HepG2 (cell line): ENCODE measurements at regions not wholly inside any gene's neighbourhood (a gene's known extent, or its start where the extent isn't known, plus 50 kb on each side); places are given as distances from the start of the nearest gene placed in this dataset.

ENCODE experiments used
- ELF1 ChIP-seq: sonication (generic); formaldehyde crosslinking; IDR thresholded peaks from 2 replicates; pipeline ENCODE4 v1.4.0; 2020; ENCODE audit warnings: missing genetic modification reagents
- HMG20B ChIP-seq: conservative IDR thresholded peaks from 2 replicates; pipeline ENCODE4 v1.6.1; 2016; ENCODE audit warnings: missing genetic modification reagents, missing compliant biosample characterization
- KDM2A ChIP-seq: sonication (generic); formaldehyde crosslinking; IDR thresholded peaks from 2 replicates; pipeline ENCODE4 v1.4.0; 2020; ENCODE audit warnings: low read depth, missing genetic modification reagents, borderline replicate concordance
- NFYB ChIP-seq: sonication (generic); formaldehyde crosslinking; IDR thresholded peaks from 2 replicates; pipeline ENCODE4 v1.4.0; 2020; ENCODE audit warnings: missing genetic modification reagents
- NONO ChIP-seq, 2 experiments: fragments of 450-650 bp in 1 of 2; sonication (generic) in 1 of 2; formaldehyde crosslinking in 1 of 2; IDR thresholded peaks in 1 of 2; conservative IDR thresholded peaks in 1 of 2; 2 replicates each; pipeline versions ENCODE4 v1.6.1 to v1.8.0; 2017 to 2022; ENCODE audit warnings: mild to moderate bottlenecking in 1 of 2, missing genetic modification reagents in 1 of 2, moderate library complexity in 1 of 2
- REPIN1 ChIP-seq: sonication (generic); formaldehyde crosslinking; IDR thresholded peaks from 2 replicates; pipeline ENCODE4 v1.8.0; 2022; ENCODE audit warnings: missing genetic modification reagents, low read depth, mild to moderate bottlenecking, borderline replicate concordance
- TCF7 ChIP-seq: sonication (generic); IDR thresholded peaks from 2 replicates; pipeline ENCODE4 v1.6.1; 2016; ENCODE audit warnings: antibody characterized with exemption, low read depth
- TFAP4 ChIP-seq: sonication (generic); IDR thresholded peaks from 2 replicates; pipeline ENCODE4 v1.6.1; 2016; ENCODE audit warnings: low read depth, borderline replicate concordance
- ZBTB26 ChIP-seq: IDR thresholded peaks from 2 replicates; pipeline ENCODE4 v1.6.1; 2016; ENCODE audit warnings: missing compliant biosample characterization, missing genetic modification reagents, borderline replicate concordance
- ZNF10 ChIP-seq: sonication (generic); formaldehyde crosslinking; IDR thresholded peaks from 2 replicates; pipeline ENCODE4 v1.4.0; 2020; ENCODE audit warnings: mild to moderate bottlenecking, low read depth, missing genetic modification reagents, borderline replicate concordance
- ZNF180 ChIP-seq: sonication (generic); formaldehyde crosslinking; IDR thresholded peaks from 2 replicates; pipeline ENCODE4 v1.4.0; 2020; ENCODE audit warnings: low read depth, missing genetic modification reagents, borderline replicate concordance
- ZNF260 ChIP-seq: sonication (generic); formaldehyde crosslinking; IDR thresholded peaks from 2 replicates; pipeline ENCODE4 v1.4.0; 2020; ENCODE audit warnings: missing genetic modification reagents, low read depth, mild to moderate bottlenecking, borderline replicate concordance
- ZNF329 ChIP-seq: sonication (generic); formaldehyde crosslinking; IDR thresholded peaks from 2 replicates; pipeline ENCODE4 v1.9.0; 2021; ENCODE audit warnings: low read depth, mild to moderate bottlenecking, missing genetic modification reagents
- ZNF451 ChIP-seq: sonication (generic); formaldehyde crosslinking; IDR thresholded peaks from 2 replicates; pipeline ENCODE4 v1.5.0; 2020; ENCODE audit warnings: mild to moderate bottlenecking, missing genetic modification reagents
- ZNF512B ChIP-seq: sonication (generic); formaldehyde crosslinking; IDR thresholded peaks from 2 replicates; pipeline ENCODE4 v1.5.1; 2020; ENCODE audit warnings: missing genetic modification reagents, mild to moderate bottlenecking, borderline replicate concordance
- ZNF800 ChIP-seq: sonication (generic); formaldehyde crosslinking; IDR thresholded peaks from 2 replicates; pipeline ENCODE4 v1.4.0; 2020; ENCODE audit warnings: missing genetic modification reagents
- TF ChIP-seq, protein P1 (sequence below): sonication (generic); formaldehyde crosslinking; IDR thresholded peaks from 2 replicates; pipeline ENCODE4 v1.8.0; 2022; ENCODE audit warnings: mild to moderate bottlenecking, missing genetic modification reagents; ENCODE audit not compliant: insufficient replicate concordance

- TF ChIP-seq ZNF180 (CRISPR knock-in tag) (no peak), ZNF10 (CRISPR knock-in tag) (no peak), ZNF329 (no peak), ZNF512B (CRISPR knock-in tag) (peak; percentile 61; the same call in 1 of the 2 replicates), NONO (IDR thresholded peaks at IDR 0.05) (no peak), NONO (CRISPR knock-in tag; conservative IDR thresholded peaks at IDR 0.05) (no peak), ZBTB26 (CRISPR knock-in tag) (no peak), NFYB (CRISPR knock-in tag) (no peak), ZNF800 (CRISPR knock-in tag) (no peak), ZNF260 (CRISPR knock-in tag) (no peak), KDM2A (CRISPR knock-in tag) (no peak), TCF7 (no peak), REPIN1 (CRISPR knock-in tag) (no peak), HMG20B (no peak), ELF1 (no peak), TFAP4 (no peak), ZNF451 (CRISPR knock-in tag) (no peak)
- TF ChIP-seq, protein P1, sequence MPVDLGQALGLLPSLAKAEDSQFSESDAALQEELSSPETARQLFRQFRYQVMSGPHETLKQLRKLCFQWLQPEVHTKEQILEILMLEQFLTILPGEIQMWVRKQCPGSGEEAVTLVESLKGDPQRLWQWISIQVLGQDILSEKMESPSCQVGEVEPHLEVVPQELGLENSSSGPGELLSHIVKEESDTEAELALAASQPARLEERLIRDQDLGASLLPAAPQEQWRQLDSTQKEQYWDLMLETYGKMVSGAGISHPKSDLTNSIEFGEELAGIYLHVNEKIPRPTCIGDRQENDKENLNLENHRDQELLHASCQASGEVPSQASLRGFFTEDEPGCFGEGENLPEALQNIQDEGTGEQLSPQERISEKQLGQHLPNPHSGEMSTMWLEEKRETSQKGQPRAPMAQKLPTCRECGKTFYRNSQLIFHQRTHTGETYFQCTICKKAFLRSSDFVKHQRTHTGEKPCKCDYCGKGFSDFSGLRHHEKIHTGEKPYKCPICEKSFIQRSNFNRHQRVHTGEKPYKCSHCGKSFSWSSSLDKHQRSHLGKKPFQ (CRISPR knock-in tag), result no peak
Observed at GRCh38 chr14:30375296-30375892, 183.6 kb upstream of the G2E3 start (continued).
